ENCODE measurements at regions not wholly inside any gene's neighbourhood (a gene's known extent, or its start where the extent isn't known, plus 50 kb on each side); places are given as distances from the start of the nearest gene placed in this dataset.

DNA sequence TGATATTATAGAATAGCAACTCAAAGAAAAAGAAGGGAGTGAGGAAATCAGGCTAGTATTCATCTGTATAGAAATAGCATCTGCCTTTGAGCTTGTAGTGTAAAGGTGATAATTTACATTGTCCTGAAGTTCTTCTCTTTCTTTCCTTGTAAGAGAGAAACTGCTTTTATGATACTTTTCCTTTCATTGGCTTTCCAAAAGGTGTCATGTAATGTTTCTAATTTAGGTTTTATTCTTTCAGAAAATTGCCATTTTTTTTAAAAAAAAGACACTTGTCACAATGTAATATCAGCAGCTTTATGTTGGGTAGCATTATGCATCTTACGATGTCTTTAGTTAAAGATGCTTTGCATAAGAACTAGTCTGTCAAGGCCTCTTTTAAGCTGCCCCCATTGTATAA lies 1153.8 kb upstream of the PCDH7 start:
- H3K36me3 ChIP-seq (ENCODE audit: insufficient read depth, low read length), result no peaks in the 10 kb centered on the region
- no peaks in the 10 kb centered on the region for H4K20me1 ChIP-seq (ENCODE audit: insufficient read depth, low read length)
- no peak overlapping the region for H3K4me2 ChIP-seq (ENCODE audit: low read length)
- H3K4me3 ChIP-seq (ENCODE audit: low read depth, low read length, poor library complexity, severe bottlenecking), result no peak overlapping the region
- CTCF ChIA-PET (ENCODE audit: unreplicated experiment), result no interaction called here
- TF ChIP-seq EZH2phosphoT487 (IDR thresholded peaks at IDR 0.05; ENCODE audit: borderline replicate concordance, low read depth, low read length), result no peak
- TF ChIP-seq, protein P1, sequence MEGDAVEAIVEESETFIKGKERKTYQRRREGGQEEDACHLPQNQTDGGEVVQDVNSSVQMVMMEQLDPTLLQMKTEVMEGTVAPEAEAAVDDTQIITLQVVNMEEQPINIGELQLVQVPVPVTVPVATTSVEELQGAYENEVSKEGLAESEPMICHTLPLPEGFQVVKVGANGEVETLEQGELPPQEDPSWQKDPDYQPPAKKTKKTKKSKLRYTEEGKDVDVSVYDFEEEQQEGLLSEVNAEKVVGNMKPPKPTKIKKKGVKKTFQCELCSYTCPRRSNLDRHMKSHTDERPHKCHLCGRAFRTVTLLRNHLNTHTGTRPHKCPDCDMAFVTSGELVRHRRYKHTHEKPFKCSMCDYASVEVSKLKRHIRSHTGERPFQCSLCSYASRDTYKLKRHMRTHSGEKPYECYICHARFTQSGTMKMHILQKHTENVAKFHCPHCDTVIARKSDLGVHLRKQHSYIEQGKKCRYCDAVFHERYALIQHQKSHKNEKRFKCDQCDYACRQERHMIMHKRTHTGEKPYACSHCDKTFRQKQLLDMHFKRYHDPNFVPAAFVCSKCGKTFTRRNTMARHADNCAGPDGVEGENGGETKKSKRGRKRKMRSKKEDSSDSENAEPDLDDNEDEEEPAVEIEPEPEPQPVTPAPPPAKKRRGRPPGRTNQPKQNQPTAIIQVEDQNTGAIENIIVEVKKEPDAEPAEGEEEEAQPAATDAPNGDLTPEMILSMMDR (conservative IDR thresholded peaks at IDR 0.05; ENCODE audit: low read length), result no peak
- no peaks in the 10 kb centered on the region for H3K4me1 ChIP-seq (ENCODE audit: insufficient read depth, low read length, poor library complexity, severe bottlenecking)
- H2AFZ ChIP-seq (ENCODE audit: low read length), result no peak overlapping the region
- POLR2A ChIA-PET, result no interaction called here
- BruUV-seq (replicated peaks), result no TSS peak
- H3K79me2 ChIP-seq (ENCODE audit: insufficient read depth, low read depth, low read length), result no peaks in the 10 kb centered on the region
- DNase-seq (ENCODE audit: low spot score), result no peak
- no peak overlapping the region for H3K27ac ChIP-seq (ENCODE audit: low read depth, low read length, poor library complexity, severe bottlenecking)
- H3K9me3 ChIP-seq (ENCODE audit: low read length), result no peaks in the 10 kb centered on the region
- H3K9me2 ChIP-seq (ENCODE audit: insufficient read depth, low read length), result no peaks in the 10 kb centered on the region
- intact Hi-C loops (cut with micrococcal nuclease; ENCODE audit: unreplicated experiment), result no loop called here

DNA sequence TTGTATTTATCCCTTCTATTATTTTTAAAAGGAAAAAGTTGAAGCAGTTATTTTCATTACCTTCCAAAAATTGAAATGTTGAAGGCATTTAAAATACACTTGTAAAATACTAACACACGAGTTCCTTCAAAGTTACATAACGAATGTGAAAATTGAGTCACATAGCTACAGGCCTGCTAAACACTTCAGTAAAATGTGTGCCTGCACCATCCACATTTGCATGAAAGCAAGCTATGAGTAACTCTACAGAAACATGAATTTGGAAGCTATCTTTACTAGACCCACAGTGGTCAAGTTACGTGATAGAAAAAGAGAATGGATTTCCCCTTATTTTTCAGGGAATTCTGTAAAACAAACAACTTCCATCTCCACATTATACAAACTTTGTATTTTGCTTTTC lies 1148.8 kb upstream of the PCDH7 start:
- H3K36me3 ChIP-seq (ENCODE audit: insufficient read depth, low read length), result no peaks in the 10 kb centered on the region
- no TSS peak for BruUV-seq (replicated peaks)
- CTCF ChIA-PET (ENCODE audit: unreplicated experiment), result no interaction called here

DNA sequence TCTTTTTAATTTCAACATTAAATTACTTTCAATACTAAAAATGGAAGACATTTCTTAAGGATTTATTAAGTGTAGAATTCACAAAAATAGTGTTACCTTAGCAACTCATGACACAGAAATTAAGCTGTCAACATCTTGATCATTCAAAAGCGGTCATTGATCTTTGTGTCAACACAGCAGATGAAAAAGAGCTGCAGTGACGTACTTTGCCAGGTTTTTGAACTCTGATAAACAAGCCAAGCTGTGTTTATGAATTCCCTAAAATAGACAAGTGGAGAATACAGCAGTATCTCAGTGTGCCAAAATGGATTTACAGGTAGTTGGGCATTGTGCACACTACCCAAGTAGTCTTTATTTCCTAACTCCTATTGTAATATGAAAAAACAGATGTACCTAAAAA lies 1141.8 kb upstream of the PCDH7 start:
- H2AFZ ChIP-seq (ENCODE audit: low read length), result no peak overlapping the region
- H3K79me2 ChIP-seq (ENCODE audit: insufficient read depth, low read depth, low read length), result no peaks in the 10 kb centered on the region
- no peak for DNase-seq (ENCODE audit: low spot score)
- no peaks in the 10 kb centered on the region for H3K9me2 ChIP-seq (ENCODE audit: insufficient read depth, low read length)
- H3K9me3 ChIP-seq (ENCODE audit: low read length), result no peaks in the 10 kb centered on the region
- CTCF ChIA-PET (ENCODE audit: unreplicated experiment), result no interaction called here
- H3K36me3 ChIP-seq (ENCODE audit: insufficient read depth, low read length), result no peaks in the 10 kb centered on the region
- BruUV-seq (replicated peaks), result no TSS peak
- TF ChIP-seq EZH2phosphoT487 (IDR thresholded peaks at IDR 0.05; ENCODE audit: borderline replicate concordance, low read depth, low read length), result no peak
- TF ChIP-seq, protein P1 (conservative IDR thresholded peaks at IDR 0.05; ENCODE audit: low read length), result no peak
- H3K4me2 ChIP-seq (ENCODE audit: low read length), result no peak overlapping the region
- POLR2A ChIA-PET, result interaction anchor here (0.6 kb wide), 1 partner anchor 97 kb away, joined by 3 read pairs; no protein-coding TSS in a partner anchor
- H3K4me3 ChIP-seq (ENCODE audit: low read depth, low read length, poor library complexity, severe bottlenecking), result no peak overlapping the region
- H3K27ac ChIP-seq (ENCODE audit: low read depth, low read length, poor library complexity, severe bottlenecking), result no peak overlapping the region
- H3K4me1 ChIP-seq (ENCODE audit: insufficient read depth, low read length, poor library complexity, severe bottlenecking), result no peaks in the 10 kb centered on the region
- intact Hi-C loops (cut with micrococcal nuclease; ENCODE audit: unreplicated experiment), result no loop called here
- H4K20me1 ChIP-seq (ENCODE audit: insufficient read depth, low read length), result no peaks in the 10 kb centered on the region

More for the DNA sequence above, 1148.8 kb upstream of the PCDH7 start:
- Histone ChIP-seq H3K4me3 (ENCODE audit: low read depth, low read length, poor library complexity, severe bottlenecking) (no peak overlapping the region), H3K79me2 (ENCODE audit: insufficient read depth, low read depth, low read length) (no peaks in the 10 kb centered on the region), H3K4me1 (ENCODE audit: insufficient read depth, low read length, poor library complexity, severe bottlenecking) (no peaks in the 10 kb centered on the region), H3K4me2 (ENCODE audit: low read length) (no peak overlapping the region), H3K27ac (ENCODE audit: low read depth, low read length, poor library complexity, severe bottlenecking) (no peak overlapping the region), H4K20me1 (ENCODE audit: insufficient read depth, low read length) (no peaks in the 10 kb centered on the region), H3K9me2 (ENCODE audit: insufficient read depth, low read length) (no peaks in the 10 kb centered on the region), H2AFZ (ENCODE audit: low read length) (no peak overlapping the region), H3K9me3 (ENCODE audit: low read length) (no peaks in the 10 kb centered on the region)
- no peak for DNase-seq (ENCODE audit: low spot score)
- intact Hi-C loops (cut with micrococcal nuclease; ENCODE audit: unreplicated experiment), result no loop called here
- TF ChIP-seq, protein P1 (conservative IDR thresholded peaks at IDR 0.05; ENCODE audit: low read length), result no peak
- TF ChIP-seq EZH2phosphoT487 (IDR thresholded peaks at IDR 0.05; ENCODE audit: borderline replicate concordance, low read depth, low read length), result no peak
- POLR2A ChIA-PET, result no interaction called here
